ENCODE measurements at regions not wholly inside any gene's neighbourhood (a gene's known extent, or its start where the extent isn't known, plus 50 kb on each side); places are given as distances from the start of the nearest gene placed in this dataset.

DNA sequence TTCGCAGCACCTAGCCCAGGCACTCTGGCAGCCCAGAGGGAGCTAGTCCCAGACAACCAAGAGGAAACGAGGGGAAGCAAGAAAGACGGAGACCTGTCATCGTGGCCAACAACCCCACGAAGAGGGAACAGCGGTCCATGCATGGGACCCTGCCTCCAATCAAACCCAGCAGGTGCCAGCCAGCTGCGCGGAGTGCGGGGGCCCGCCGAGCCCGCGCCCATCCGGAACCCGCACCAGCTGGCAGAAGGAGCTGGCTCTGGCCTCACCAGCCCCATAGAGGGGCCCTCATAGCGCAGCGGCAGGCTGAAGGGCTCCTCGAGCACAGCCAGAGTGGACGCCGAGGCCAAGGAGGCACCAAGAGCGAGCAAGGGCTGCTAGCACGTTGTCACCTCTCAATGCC lies 332.4 kb upstream of the MAGEB18 start:
- Histone ChIP-seq H3K4me1 (ENCODE audit: insufficient read depth, low read length) (no peaks in the 10 kb centered on the region), H3K36me3 (ENCODE audit: insufficient read depth, low read length) (no peaks in the 10 kb centered on the region), H3K4me3 (ENCODE audit: low read length) (no peak overlapping the region), H3K9me3 (ENCODE audit: control insufficient read depth in 1 of 2, insufficient read depth in 1 of 2, low read length in 2 of 2) (peaks cover 0 to 7% of the 10 kb centered on the region in 2 experiments), H3K27me3 (ENCODE audit: control insufficient read depth in 1 of 2, insufficient read depth in 2 of 2, low read length in 2 of 2) (no peaks in the 10 kb centered on the region), H3K27ac (ENCODE audit: low read depth in 1 of 2, low read length in 2 of 2) (no peak overlapping the region)
- H3K27me3 Mint-ChIP-seq: no peaks in the 10 kb centered on the region
- no peak overlapping the region for H3K27ac Mint-ChIP-seq
- ChIA-PET CTCF (no interaction called here), POLR2A (no interaction called here)
- no peak overlapping the region for H3K4me3 Mint-ChIP-seq
- no peak for DNase-seq
- no peaks in the 10 kb centered on the region for H3K36me3 Mint-ChIP-seq (ENCODE audit: low read depth)
- TF ChIP-seq, protein P1, sequence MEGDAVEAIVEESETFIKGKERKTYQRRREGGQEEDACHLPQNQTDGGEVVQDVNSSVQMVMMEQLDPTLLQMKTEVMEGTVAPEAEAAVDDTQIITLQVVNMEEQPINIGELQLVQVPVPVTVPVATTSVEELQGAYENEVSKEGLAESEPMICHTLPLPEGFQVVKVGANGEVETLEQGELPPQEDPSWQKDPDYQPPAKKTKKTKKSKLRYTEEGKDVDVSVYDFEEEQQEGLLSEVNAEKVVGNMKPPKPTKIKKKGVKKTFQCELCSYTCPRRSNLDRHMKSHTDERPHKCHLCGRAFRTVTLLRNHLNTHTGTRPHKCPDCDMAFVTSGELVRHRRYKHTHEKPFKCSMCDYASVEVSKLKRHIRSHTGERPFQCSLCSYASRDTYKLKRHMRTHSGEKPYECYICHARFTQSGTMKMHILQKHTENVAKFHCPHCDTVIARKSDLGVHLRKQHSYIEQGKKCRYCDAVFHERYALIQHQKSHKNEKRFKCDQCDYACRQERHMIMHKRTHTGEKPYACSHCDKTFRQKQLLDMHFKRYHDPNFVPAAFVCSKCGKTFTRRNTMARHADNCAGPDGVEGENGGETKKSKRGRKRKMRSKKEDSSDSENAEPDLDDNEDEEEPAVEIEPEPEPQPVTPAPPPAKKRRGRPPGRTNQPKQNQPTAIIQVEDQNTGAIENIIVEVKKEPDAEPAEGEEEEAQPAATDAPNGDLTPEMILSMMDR (IDR thresholded peaks at IDR 0.05): no peak
- peaks cover 3% of the 10 kb centered on the region for H3K9me3 Mint-ChIP-seq
- intact Hi-C loops (cut with DNase I, micrococcal nuclease): no loop called here
- no peak for ATAC-seq (ENCODE audit: poor library complexity)
- H3K4me1 Mint-ChIP-seq (ENCODE audit: low read depth): no peaks in the 10 kb centered on the region

DNA sequence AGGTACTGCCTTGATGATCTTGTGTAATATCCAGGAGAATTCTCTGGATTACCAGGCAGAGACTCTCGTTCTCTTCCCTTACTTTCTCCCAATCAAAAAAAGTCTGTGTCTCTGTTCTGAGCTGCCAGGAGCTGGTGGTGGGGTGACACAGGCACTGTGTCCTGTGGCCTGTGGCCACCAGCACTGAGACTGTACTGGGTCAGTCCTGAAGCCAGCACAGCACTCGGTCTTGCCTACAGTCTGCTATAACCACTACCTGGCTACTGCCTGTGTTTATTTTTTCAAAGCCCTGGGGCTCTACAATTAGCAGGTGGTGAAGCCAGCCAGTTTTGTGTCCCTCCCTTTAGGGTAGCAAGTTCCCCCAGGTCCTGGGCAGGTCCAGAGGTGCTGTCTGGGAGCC lies 331.1 kb upstream of the MAGEB18 start:
- no peaks in the 10 kb centered on the region for H3K4me1 ChIP-seq (ENCODE audit: insufficient read depth, low read length)
- CTCF ChIA-PET: no interaction called here

DNA sequence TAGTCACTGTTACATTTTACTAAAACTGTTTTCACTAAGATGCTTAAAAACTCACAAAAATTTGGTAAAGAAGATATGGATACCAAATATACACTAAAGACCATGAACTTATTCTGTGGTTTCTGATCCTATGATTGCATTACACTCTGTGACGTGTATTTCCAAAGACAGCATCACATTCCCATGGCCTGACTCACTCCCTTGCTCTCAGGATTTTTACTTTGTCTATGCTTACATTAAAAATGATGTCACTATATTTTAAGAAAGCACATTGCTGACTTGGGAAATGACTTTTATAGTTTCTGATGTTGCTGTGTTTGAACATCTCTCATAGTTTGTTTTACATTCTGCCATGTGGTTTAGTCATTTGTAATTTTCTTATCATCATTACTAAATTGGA lies 327.9 kb upstream of the MAGEB18 start:
- Histone ChIP-seq H3K27ac (ENCODE audit: low read depth in 1 of 2, low read length in 2 of 2) (no peak overlapping the region), H3K4me3 (ENCODE audit: low read length) (no peak overlapping the region), H3K9me3 (ENCODE audit: control insufficient read depth in 1 of 2, insufficient read depth in 1 of 2, low read length in 2 of 2) (peaks cover 0 to 7% of the 10 kb centered on the region in 2 experiments), H3K4me1 (ENCODE audit: insufficient read depth, low read length) (no peaks in the 10 kb centered on the region), H3K36me3 (ENCODE audit: insufficient read depth, low read length) (no peaks in the 10 kb centered on the region), H3K27me3 (ENCODE audit: control insufficient read depth in 1 of 2, insufficient read depth in 2 of 2, low read length in 2 of 2) (no peaks in the 10 kb centered on the region)
- ChIA-PET POLR2A (no interaction called here), CTCF (no interaction called here)
- intact Hi-C loops (cut with DNase I, micrococcal nuclease): no loop called here
- TF ChIP-seq, protein P1 (IDR thresholded peaks at IDR 0.05): no peak
- DNase-seq (no peak), ATAC-seq (ENCODE audit: poor library complexity) (no peak)
- Mint-ChIP-seq H3K4me3 (no peak overlapping the region), H3K9me3 (no peaks in the 10 kb centered on the region), H3K27ac (no peak overlapping the region), H3K27me3 (no peaks in the 10 kb centered on the region), H3K4me1 (ENCODE audit: low read depth) (no peaks in the 10 kb centered on the region), H3K36me3 (ENCODE audit: low read depth) (no peaks in the 10 kb centered on the region)

More for the DNA sequence above, 331.1 kb upstream of the MAGEB18 start:
- H3K9me3 Mint-ChIP-seq: peaks cover 3% of the 10 kb centered on the region
- no peaks in the 10 kb centered on the region for H3K27me3 Mint-ChIP-seq
- H3K4me3 ChIP-seq (ENCODE audit: low read length): no peak overlapping the region
- no peaks in the 10 kb centered on the region for H3K36me3 ChIP-seq (ENCODE audit: insufficient read depth, low read length)
- ATAC-seq (ENCODE audit: poor library complexity): no peak
- H3K4me1 Mint-ChIP-seq (ENCODE audit: low read depth): no peaks in the 10 kb centered on the region
- H3K27me3 ChIP-seq (ENCODE audit: control insufficient read depth in 1 of 2, insufficient read depth in 2 of 2, low read length in 2 of 2): no peaks in the 10 kb centered on the region
- no peak overlapping the region for H3K27ac Mint-ChIP-seq
- no peak overlapping the region for H3K27ac ChIP-seq (ENCODE audit: low read depth in 1 of 2, low read length in 2 of 2)
- peaks cover 0 to 7% of the 10 kb centered on the region in 2 experiments for H3K9me3 ChIP-seq (ENCODE audit: control insufficient read depth in 1 of 2, insufficient read depth in 1 of 2, low read length in 2 of 2)
- POLR2A ChIA-PET: no interaction called here
- no peak overlapping the region for H3K4me3 Mint-ChIP-seq
- intact Hi-C loops (cut with DNase I, micrococcal nuclease): no loop called here
- no peak for DNase-seq
- no peaks in the 10 kb centered on the region for H3K36me3 Mint-ChIP-seq (ENCODE audit: low read depth)
- TF ChIP-seq, protein P1 (IDR thresholded peaks at IDR 0.05): no peak
